WTC11 (cell line): ENCODE measurements at regions not wholly inside any gene's neighbourhood (a gene's known extent, or its start where the extent isn't known, plus 50 kb on each side); places are given as distances from the start of the nearest gene placed in this dataset.

Experiments
- ATAC-seq: fragments of 200-7000 bp; cut with Tn5 transposase; 2 replicates; pipeline ENCODE4 v1.10.0; 2021; ENCODE audit warnings: mild to moderate bottlenecking, moderate library complexity
- CTCF ChIA-PET: fragments of 300-600 bp; sonication (Branson Sonifier 250); formaldehyde crosslinking; loops from one replicate; lab custom pipeline; 2021; ENCODE audit warnings: antibody characterized with exemption; lab: Charles Lee
- POLR2A ChIA-PET: fragments of 350-600 bp; sonication (Branson Sonifier 250); formaldehyde crosslinking; loops from one replicate; lab custom pipeline; 2021; ENCODE audit warnings: antibody characterized with exemption; lab: Charles Lee
- DNase-seq: peaks from one replicate; pipeline ENCODE4 v3.0.0; 2021; ENCODE audit warnings: low spot score
- H3K27ac Mint-ChIP-seq: 2 replicates; pipeline ENCODE4 v1.8.0; 2021; ENCODE audit warnings: mixed read lengths
- H3K27me3 Mint-ChIP-seq: 2 replicates; pipeline ENCODE4 v1.8.0; 2021; ENCODE audit warnings: low read depth, mild to moderate bottlenecking, moderate library complexity, mixed read lengths
- H3K36me3 Mint-ChIP-seq: 2 replicates; pipeline ENCODE4 v1.8.0; 2021; ENCODE audit warnings: mixed read lengths
- H3K4me1 Mint-ChIP-seq: 2 replicates; pipeline ENCODE4 v1.8.0; 2022; ENCODE audit warnings: mixed read lengths
- H3K4me3 Mint-ChIP-seq: 2 replicates; pipeline ENCODE4 v1.8.0; 2021; ENCODE audit warnings: mild to moderate bottlenecking, moderate library complexity, mixed read lengths
- H3K9me3 Mint-ChIP-seq: 2 replicates; pipeline ENCODE4 v1.8.0; 2021; ENCODE audit warnings: mixed read lengths
- AFF4 ChIP-seq: sonication (generic); formaldehyde crosslinking; IDR thresholded peaks from 2 replicates; pipeline ENCODE4 v1.8.1; 2023; ENCODE audit warnings: mild to moderate bottlenecking, missing genetic modification reagents, borderline replicate concordance
- AR ChIP-seq: fragments of 250-450 bp; sonication (Bioruptor Pico); IDR thresholded peaks from 2 replicates; pipeline ENCODE4 v1.9.0; 2021; ENCODE audit warnings: mild to moderate bottlenecking
- CREM ChIP-seq: sonication (generic); formaldehyde crosslinking; IDR thresholded peaks from 2 replicates; pipeline ENCODE4 v1.8.1; 2022; ENCODE audit warnings: mild to moderate bottlenecking, missing genetic modification reagents, moderate library complexity
- GRHL2 ChIP-seq: fragments of 250-450 bp; sonication (Bioruptor Pico); IDR thresholded peaks from 2 replicates; pipeline ENCODE4 v1.8.0; 2022; ENCODE audit warnings: mild to moderate bottlenecking, moderate library complexity; ENCODE audit not compliant: insufficient replicate concordance, severe bottlenecking
- MAX ChIP-seq: sonication (generic); formaldehyde crosslinking; IDR thresholded peaks from 2 replicates; pipeline ENCODE4 v1.8.0; 2022; ENCODE audit warnings: mild to moderate bottlenecking, missing genetic modification reagents
- NR3C1 ChIP-seq: sonication (generic); formaldehyde crosslinking; conservative IDR thresholded peaks from 2 replicates; pipeline ENCODE4 v1.8.1; 2023; ENCODE audit warnings: low read depth, mild to moderate bottlenecking, missing genetic modification reagents
- RELA ChIP-seq: sonication (generic); formaldehyde crosslinking; IDR thresholded peaks from 2 replicates; pipeline ENCODE4 v1.8.1; 2022; ENCODE audit warnings: missing genetic modification reagents, mild to moderate bottlenecking, borderline replicate concordance
- USF2 ChIP-seq: sonication (generic); formaldehyde crosslinking; IDR thresholded peaks from 2 replicates; pipeline ENCODE4 v1.8.1; 2023; ENCODE audit warnings: mild to moderate bottlenecking, missing genetic modification reagents, moderate library complexity
- ZMAT4 ChIP-seq: fragments of 250-450 bp; sonication (Bioruptor Pico); IDR thresholded peaks from 2 replicates; pipeline ENCODE4 v1.9.0; 2021; ENCODE audit warnings: mild to moderate bottlenecking
- ZNF138 ChIP-seq: sonication (generic); formaldehyde crosslinking; conservative IDR thresholded peaks from 2 replicates; pipeline ENCODE4 v1.8.1; 2022; ENCODE audit warnings: mild to moderate bottlenecking, moderate library complexity, missing genetic modification reagents
- TF ChIP-seq, protein P1 (sequence below): sonication (generic); formaldehyde crosslinking; IDR thresholded peaks from 2 replicates; pipeline ENCODE4 v1.8.0; 2022; ENCODE audit warnings: missing genetic modification reagents
- TF ChIP-seq, protein P2 (sequence below): fragments of 250-450 bp; sonication (Bioruptor Pico); IDR thresholded peaks from 2 replicates; pipeline ENCODE4 v1.9.0; 2021; ENCODE audit warnings: moderate library complexity, mild to moderate bottlenecking, inconsistent platforms, borderline replicate concordance

DNA sequence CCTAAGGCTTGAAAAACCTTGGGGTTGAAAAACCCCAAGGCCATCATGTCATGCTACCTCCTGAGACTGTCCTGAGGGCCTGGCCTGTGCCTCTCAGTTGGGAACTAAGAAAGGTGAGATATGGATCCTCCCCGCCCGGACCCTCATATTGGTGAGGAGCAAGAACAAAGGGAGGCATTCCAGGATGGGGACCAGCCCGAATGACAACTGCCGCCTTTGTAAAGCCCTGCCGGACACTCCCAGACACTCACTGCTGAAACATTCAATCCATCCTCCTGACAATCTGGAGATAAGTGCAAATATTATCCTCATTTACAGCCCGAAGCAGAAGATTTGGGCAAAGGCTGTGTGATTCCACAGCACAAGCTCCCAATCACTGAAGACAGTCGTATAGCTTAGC is 298.3 kb downstream of the NSG2 start (continued):
- TF ChIP-seq AFF4 (CRISPR knock-in tag) = no peak

DNA sequence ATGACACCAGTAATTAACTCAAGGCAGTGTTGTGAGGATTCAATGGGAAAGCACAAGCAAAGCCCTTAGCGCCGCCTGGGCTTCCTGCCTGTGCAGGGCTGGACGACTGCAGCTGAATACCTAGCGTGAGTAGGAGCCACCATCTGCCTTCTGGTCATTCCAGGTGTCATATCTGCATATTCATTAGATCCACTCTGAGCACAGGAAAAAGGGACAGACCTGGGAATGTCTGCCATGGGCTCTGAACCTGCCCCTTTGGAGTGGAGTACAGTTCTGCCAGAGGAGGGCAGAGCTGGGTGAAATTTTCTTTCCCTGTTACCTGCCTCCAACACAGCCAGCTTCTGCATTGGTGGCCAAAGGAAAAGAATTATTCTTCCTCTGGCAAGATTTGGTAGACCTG is 298.8 kb downstream of the NSG2 start:
- DNase-seq = no peak
- ATAC-seq = peak; percentile 85
- no peaks in the 10 kb centered on the region; the same call in 1 of the 2 replicates for H3K27me3 Mint-ChIP-seq
- H3K9me3 Mint-ChIP-seq = peaks cover 11% of the 10 kb centered on the region; the same call in 1 of the 2 replicates
- TF ChIP-seq AR (CRISPR knock-in tag) (no peak), ZNF138 (CRISPR knock-in tag) (no peak), NR3C1 (CRISPR knock-in tag) (no peak), USF2 (CRISPR knock-in tag) (no peak), RELA (CRISPR knock-in tag) (no peak), MAX (CRISPR knock-in tag) (no peak), GRHL2 (CRISPR knock-in tag) (no peak), ZMAT4 (no peak), CREM (no peak)
- TF ChIP-seq, protein P1, sequence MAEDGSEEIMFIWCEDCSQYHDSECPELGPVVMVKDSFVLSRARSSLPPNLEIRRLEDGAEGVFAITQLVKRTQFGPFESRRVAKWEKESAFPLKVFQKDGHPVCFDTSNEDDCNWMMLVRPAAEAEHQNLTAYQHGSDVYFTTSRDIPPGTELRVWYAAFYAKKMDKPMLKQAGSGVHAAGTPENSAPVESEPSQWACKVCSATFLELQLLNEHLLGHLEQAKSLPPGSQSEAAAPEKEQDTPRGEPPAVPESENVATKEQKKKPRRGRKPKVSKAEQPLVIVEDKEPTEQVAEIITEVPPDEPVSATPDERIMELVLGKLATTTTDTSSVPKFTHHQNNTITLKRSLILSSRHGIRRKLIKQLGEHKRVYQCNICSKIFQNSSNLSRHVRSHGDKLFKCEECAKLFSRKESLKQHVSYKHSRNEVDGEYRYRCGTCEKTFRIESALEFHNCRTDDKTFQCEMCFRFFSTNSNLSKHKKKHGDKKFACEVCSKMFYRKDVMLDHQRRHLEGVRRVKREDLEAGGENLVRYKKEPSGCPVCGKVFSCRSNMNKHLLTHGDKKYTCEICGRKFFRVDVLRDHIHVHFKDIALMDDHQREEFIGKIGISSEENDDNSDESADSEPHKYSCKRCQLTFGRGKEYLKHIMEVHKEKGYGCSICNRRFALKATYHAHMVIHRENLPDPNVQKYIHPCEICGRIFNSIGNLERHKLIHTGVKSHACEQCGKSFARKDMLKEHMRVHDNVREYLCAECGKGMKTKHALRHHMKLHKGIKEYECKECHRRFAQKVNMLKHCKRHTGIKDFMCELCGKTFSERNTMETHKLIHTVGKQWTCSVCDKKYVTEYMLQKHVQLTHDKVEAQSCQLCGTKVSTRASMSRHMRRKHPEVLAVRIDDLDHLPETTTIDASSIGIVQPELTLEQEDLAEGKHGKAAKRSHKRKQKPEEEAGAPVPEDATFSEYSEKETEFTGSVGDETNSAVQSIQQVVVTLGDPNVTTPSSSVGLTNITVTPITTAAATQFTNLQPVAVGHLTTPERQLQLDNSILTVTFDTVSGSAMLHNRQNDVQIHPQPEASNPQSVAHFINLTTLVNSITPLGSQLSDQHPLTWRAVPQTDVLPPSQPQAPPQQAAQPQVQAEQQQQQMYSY = no peak
- TF ChIP-seq, protein P2, sequence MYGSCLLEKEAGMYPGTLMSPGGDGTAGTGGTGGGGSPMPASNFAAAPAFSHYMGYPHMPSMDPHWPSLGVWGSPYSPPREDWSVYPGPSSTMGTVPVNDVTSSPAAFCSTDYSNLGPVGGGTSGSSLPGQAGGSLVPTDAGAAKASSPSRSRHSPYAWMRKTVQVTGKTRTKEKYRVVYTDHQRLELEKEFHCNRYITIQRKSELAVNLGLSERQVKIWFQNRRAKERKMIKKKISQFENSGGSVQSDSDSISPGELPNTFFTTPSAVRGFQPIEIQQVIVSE (CRISPR knock-in tag) = no peak
- TF ChIP-seq, all 79 proteins: peak for 0
- Mint-ChIP-seq H3K36me3 (no peaks in the 10 kb centered on the region), H3K4me3 (no peak overlapping the region), H3K4me1 (peaks cover 5% of the 10 kb centered on the region), H3K27ac (no peak overlapping the region)
- ChIA-PET POLR2A (interaction anchor here (0.5 kb wide), 1 partner anchor 440 kb away, joined by 4 read pairs; no protein-coding TSS in a partner anchor), CTCF (interaction anchor here (0.6 to 2.8 kb wide), 13 partner anchors 9 to 644 kb away, joined by 3 to 17 read pairs (median 5); no protein-coding TSS in a partner anchor)
